IgD-negative memory B cell (primary cell): ENCODE measurements at regions not wholly inside any gene's neighbourhood (a gene's known extent, or its start where the extent isn't known, plus 50 kb on each side); places are given as distances from the start of the nearest gene placed in this dataset.

ENCODE experiments used
- H3K27ac Mint-ChIP-seq, 3 donors: one replicate each; pipeline ENCODE4 v1.8.0; 2020 to 2022; ENCODE audit warnings: mild to moderate bottlenecking in 3 of 3, mixed read lengths in 3 of 3, moderate library complexity in 1 of 3
- H3K27me3 Mint-ChIP-seq: one replicate; pipeline ENCODE4 v1.8.0; 2021; ENCODE audit warnings: mixed read lengths
- H3K36me3 Mint-ChIP-seq: one replicate; pipeline ENCODE4 v1.8.0; 2020; ENCODE audit warnings: mild to moderate bottlenecking, mixed read lengths
- H3K4me1 Mint-ChIP-seq, 3 donors: one replicate each; pipeline ENCODE4 v1.8.0; 2020 to 2022; ENCODE audit warnings: mixed read lengths in 3 of 3, mild to moderate bottlenecking in 1 of 3
- H3K4me3 Mint-ChIP-seq, 4 donors: one replicate each; pipeline ENCODE4 v1.8.0; 2020 to 2022; ENCODE audit warnings: mild to moderate bottlenecking in 4 of 4, mixed read lengths in 4 of 4, moderate library complexity in 3 of 4
- H3K9me3 Mint-ChIP-seq, 3 donors: one replicate each; pipeline ENCODE4 v1.8.0; 2020 to 2021; ENCODE audit warnings: mixed read lengths in 3 of 3, mild to moderate bottlenecking in 1 of 3

- Mint-ChIP-seq H3K4me3 (no peak overlapping the region), H3K9me3 (peaks cover 0 to 19% (median 0%) of the 10 kb centered on the region in 3 donors), H3K27me3 (no peaks in the 10 kb centered on the region), H3K27ac (no peak overlapping the region), H3K4me1 (no peaks in the 10 kb centered on the region), H3K36me3 (no peaks in the 10 kb centered on the region)
These were observed 92.5 kb downstream of the MMUT start for GRCh38 chr6:49370518-49370917.

- Mint-ChIP-seq H3K9me3 (peaks cover 0 to 22% (median 7%) of the 10 kb centered on the region in 3 donors), H3K27me3 (no peaks in the 10 kb centered on the region), H3K4me3 (no peak overlapping the region), H3K27ac (no peak overlapping the region), H3K4me1 (no peaks in the 10 kb centered on the region), H3K36me3 (peaks cover 2% of the 10 kb centered on the region)
These were observed 96.5 kb downstream of the MMUT start for GRCh38 chr6:49366539-49366938.

DNA sequence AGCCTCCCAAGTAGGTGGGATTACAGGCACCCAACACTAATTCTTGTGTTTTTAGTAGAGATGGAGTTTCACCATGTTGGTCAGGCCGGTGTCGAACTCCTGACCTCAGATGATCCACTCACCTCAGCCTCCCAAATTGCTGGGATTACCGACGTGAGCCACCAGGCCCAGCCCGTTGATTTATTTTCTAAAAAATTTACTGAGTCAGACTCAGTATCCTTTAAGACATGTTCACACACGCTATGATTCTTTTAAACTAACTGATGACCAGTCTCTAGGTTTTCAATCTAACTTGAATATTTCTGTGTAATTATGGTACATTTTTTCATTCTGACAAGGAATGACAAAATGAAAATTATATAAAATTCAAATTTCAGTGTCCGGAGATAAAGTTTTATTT, 114.5 kb downstream of the MMUT start:
- Mint-ChIP-seq H3K4me3 (no peak overlapping the region), H3K27ac (no peak overlapping the region), H3K4me1 (no peaks in the 10 kb centered on the region), H3K36me3 (no peaks in the 10 kb centered on the region), H3K27me3 (peaks cover 1% of the 10 kb centered on the region), H3K9me3 (peaks cover 2 to 7% (median 5%) of the 10 kb centered on the region in 3 donors)

- peaks cover 1% of the 10 kb centered on the region for H3K27me3 Mint-ChIP-seq
- H3K9me3 Mint-ChIP-seq = peaks cover 0 to 5% (median 3%) of the 10 kb centered on the region in 3 donors
- no peak overlapping the region for H3K4me3 Mint-ChIP-seq
- H3K36me3 Mint-ChIP-seq = no peaks in the 10 kb centered on the region
- no peaks in the 10 kb centered on the region for H3K4me1 Mint-ChIP-seq
- H3K27ac Mint-ChIP-seq = no peak overlapping the region
These were observed 120.6 kb downstream of the MMUT start for GRCh38 chr6:49342410-49342809.

GRCh38 chr6:49341869-49342268, 121.2 kb downstream of the MMUT start:
- Mint-ChIP-seq H3K27ac (no peak overlapping the region), H3K4me1 (no peaks in the 10 kb centered on the region), H3K4me3 (no peak overlapping the region), H3K27me3 (no peaks in the 10 kb centered on the region), H3K36me3 (no peaks in the 10 kb centered on the region), H3K9me3 (peaks cover 0 to 5% (median 3%) of the 10 kb centered on the region in 3 donors)

DNA sequence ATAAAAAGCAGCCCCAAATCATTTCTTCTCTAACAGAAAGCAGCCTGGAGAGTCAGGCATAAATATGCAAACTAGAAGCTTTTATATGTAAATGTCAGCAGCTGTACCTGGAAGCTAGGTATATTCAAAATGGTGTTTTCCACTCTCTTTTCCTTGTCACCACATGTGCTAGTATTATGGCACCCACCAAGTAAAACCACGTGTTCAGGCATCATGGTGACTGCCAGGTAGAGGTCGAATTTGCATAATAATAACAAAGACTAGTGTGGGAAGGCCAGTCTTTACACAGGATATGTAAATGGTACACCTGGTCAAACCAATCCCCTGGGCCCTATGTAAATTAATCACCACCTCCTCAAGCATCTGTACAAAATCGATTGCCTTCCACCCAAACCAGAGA, 124.0 kb downstream of the MMUT start:
- no peak overlapping the region for H3K4me3 Mint-ChIP-seq
- H3K27me3 Mint-ChIP-seq = no peaks in the 10 kb centered on the region
- H3K4me1 Mint-ChIP-seq = no peaks in the 10 kb centered on the region
- peaks cover 0 to 7% (median 3%) of the 10 kb centered on the region in 3 donors for H3K9me3 Mint-ChIP-seq
- no peak overlapping the region for H3K27ac Mint-ChIP-seq
- H3K36me3 Mint-ChIP-seq = no peaks in the 10 kb centered on the region

- H3K27me3 Mint-ChIP-seq = no peaks in the 10 kb centered on the region
- H3K4me1 Mint-ChIP-seq = no peaks in the 10 kb centered on the region
- H3K27ac Mint-ChIP-seq = no peak overlapping the region
- no peak overlapping the region for H3K4me3 Mint-ChIP-seq
- peaks cover 0 to 10% (median 5%) of the 10 kb centered on the region in 3 donors for H3K9me3 Mint-ChIP-seq
- no peaks in the 10 kb centered on the region for H3K36me3 Mint-ChIP-seq
These were observed 126.4 kb downstream of the MMUT start for GRCh38 chr6:49336514-49337131.

DNA sequence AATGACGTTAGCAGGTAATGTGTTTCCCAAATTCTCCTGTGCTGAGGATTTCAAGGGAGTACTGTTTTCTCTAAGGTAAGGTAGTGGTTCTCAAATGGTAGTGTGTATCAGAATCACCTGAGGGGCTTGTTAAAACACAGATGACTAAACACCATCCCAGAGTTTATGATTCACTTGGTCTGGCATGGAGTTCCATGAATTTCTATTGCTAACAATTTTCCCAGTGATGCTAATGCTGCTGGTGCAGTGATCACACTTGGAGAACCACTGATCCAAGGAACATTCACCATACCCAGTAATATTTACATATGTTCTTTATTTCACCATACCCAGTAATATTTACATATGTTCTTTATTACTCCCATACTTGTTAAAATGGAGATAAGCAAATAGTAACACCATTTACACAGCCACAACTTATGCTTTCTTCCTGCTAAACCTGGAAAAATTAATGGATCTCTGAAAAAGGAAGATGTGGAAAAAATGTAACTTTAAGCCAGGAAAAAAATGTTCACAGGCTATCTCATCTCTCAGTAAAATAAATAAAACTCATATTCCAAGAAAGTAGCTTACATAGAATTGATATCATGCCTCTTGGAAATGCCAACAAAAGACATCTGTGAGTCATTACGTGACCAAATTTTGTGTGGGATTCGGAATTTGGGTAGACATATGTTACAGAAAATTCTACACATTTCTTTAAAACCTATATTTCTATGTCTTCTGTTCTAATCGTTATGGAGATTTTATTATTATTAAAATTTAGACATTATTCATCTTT, 129.5 kb downstream of the MMUT start:
- Mint-ChIP-seq H3K4me3 (no peak overlapping the region), H3K9me3 (peaks cover 0 to 7% (median 3%) of the 10 kb centered on the region in 3 donors), H3K4me1 (no peaks in the 10 kb centered on the region)

GRCh38 chr6:49332781-49333180, 130.3 kb downstream of the MMUT start:
- H3K4me3 Mint-ChIP-seq = no peak overlapping the region
- no peaks in the 10 kb centered on the region for H3K4me1 Mint-ChIP-seq

More for the DNA sequence above, 129.5 kb downstream of the MMUT start:
- H3K36me3 Mint-ChIP-seq = no peaks in the 10 kb centered on the region
- H3K27me3 Mint-ChIP-seq = no peaks in the 10 kb centered on the region
- no peak overlapping the region for H3K27ac Mint-ChIP-seq

DNA sequence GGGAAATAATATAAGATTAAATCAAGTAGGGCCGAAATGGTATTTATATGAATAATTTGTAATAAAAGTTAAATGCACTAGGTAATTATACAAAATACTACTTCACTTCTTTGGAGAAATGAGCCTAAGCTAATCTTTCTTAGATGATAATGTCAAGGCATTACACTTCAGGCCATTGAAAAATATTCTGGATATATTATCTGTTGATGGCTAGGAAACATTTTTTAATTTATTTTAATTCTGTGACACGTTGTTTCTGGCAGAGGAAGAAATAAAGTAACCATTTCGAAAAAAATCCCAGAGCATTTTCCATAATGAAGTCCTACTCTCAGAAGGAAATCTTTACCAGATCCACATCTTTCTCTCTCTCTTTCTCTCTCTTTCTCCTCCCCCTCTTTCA, 133.9 kb downstream of the MMUT start:
- Mint-ChIP-seq H3K36me3 (no peaks in the 10 kb centered on the region), H3K4me1 (no peaks in the 10 kb centered on the region), H3K9me3 (peaks cover 0 to 4% (median 3%) of the 10 kb centered on the region in 3 donors), H3K4me3 (no peak overlapping the region), H3K27me3 (no peaks in the 10 kb centered on the region), H3K27ac (no peak overlapping the region)

More at GRCh38 chr6:49332781-49333180, 130.3 kb downstream of the MMUT start:
- H3K27ac Mint-ChIP-seq = no peak overlapping the region
- H3K27me3 Mint-ChIP-seq = no peaks in the 10 kb centered on the region
- H3K36me3 Mint-ChIP-seq = no peaks in the 10 kb centered on the region
- peaks cover 0 to 7% (median 3%) of the 10 kb centered on the region in 3 donors for H3K9me3 Mint-ChIP-seq

GRCh38 chr6:49328051-49328744, 134.9 kb downstream of the MMUT start:
- Mint-ChIP-seq H3K27me3 (no peaks in the 10 kb centered on the region), H3K9me3 (peaks cover 0 to 6% (median 4%) of the 10 kb centered on the region in 3 donors), H3K4me3 (no peak overlapping the region), H3K27ac (no peak overlapping the region), H3K4me1 (no peaks in the 10 kb centered on the region), H3K36me3 (no peaks in the 10 kb centered on the region)

- H3K27me3 Mint-ChIP-seq = no peaks in the 10 kb centered on the region
- no peak overlapping the region for H3K27ac Mint-ChIP-seq
- H3K4me3 Mint-ChIP-seq = no peak overlapping the region
- H3K9me3 Mint-ChIP-seq = peaks cover 0 to 6% (median 1%) of the 10 kb centered on the region in 3 donors
- H3K36me3 Mint-ChIP-seq = no peaks in the 10 kb centered on the region
- no peaks in the 10 kb centered on the region for H3K4me1 Mint-ChIP-seq
These were observed 135.5 kb downstream of the MMUT start for GRCh38 chr6:49327571-49327970.

GRCh38 chr6:49327005-49327404, 136.0 kb downstream of the MMUT start:
- no peaks in the 10 kb centered on the region for H3K4me1 Mint-ChIP-seq
- H3K9me3 Mint-ChIP-seq = peaks cover 0 to 4% (median 1%) of the 10 kb centered on the region in 3 donors
- no peak overlapping the region for H3K27ac Mint-ChIP-seq
- no peak overlapping the region for H3K4me3 Mint-ChIP-seq
- H3K36me3 Mint-ChIP-seq = no peaks in the 10 kb centered on the region
- no peaks in the 10 kb centered on the region for H3K27me3 Mint-ChIP-seq

GRCh38 chr6:49326347-49326746, 136.7 kb downstream of the MMUT start:
- Mint-ChIP-seq H3K36me3 (peaks cover 1% of the 10 kb centered on the region), H3K4me3 (no peak overlapping the region), H3K27me3 (no peaks in the 10 kb centered on the region), H3K27ac (no peak overlapping the region), H3K4me1 (no peaks in the 10 kb centered on the region), H3K9me3 (peaks cover 0 to 2% (median 1%) of the 10 kb centered on the region in 3 donors)

- Mint-ChIP-seq H3K9me3 (peaks cover 0 to 2% (median 1%) of the 10 kb centered on the region in 3 donors), H3K4me3 (no peak overlapping the region), H3K27me3 (no peaks in the 10 kb centered on the region), H3K4me1 (no peaks in the 10 kb centered on the region), H3K27ac (no peak overlapping the region), H3K36me3 (peaks cover 1% of the 10 kb centered on the region)
These were observed 137.2 kb downstream of the MMUT start for GRCh38 chr6:49325891-49326290.
